ENCODE measurements at regions not wholly inside any gene's neighbourhood (a gene's known extent, or its start where the extent isn't known, plus 50 kb on each side); places are given as distances from the start of the nearest gene placed in this dataset.

DNA sequence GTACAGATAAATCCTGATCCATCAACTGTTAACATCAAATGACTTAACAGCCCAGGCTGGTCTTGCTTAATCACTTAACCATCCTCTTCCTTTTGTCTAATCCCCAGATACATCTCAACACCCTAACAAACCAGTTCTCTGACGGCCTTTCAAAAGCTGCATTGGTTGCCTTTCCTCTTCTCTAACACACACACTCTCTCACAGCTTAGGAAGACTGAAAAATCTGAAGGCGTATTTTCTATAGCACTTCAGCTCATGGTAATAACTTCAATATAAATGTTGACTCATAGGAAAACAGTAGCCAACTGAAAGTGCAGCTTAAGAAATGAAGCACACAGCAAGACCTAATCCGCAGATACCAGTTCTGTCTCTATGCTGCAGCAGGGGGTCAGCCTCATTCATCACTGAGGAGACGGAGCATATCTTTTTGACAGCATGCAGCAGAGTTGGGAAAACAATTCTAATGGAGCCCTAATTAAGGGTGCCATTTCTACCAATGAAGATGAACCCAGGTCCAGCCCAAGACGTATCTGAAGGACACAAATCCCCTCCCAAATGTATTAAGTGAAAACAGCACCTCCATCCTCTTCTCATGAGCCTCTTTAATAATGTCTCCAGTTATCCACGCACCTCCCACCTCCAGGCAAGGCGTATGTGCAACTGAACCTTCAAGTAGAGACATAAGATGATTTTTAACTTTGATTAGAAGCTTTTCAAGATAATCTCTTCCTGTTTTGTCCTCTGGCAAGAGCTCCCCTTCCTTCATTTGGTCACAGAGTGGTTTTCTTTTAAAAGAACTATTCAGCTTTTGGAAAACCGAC, 211.7 kb upstream of the NFE2L3 start (continued):
- TF ChIP-seq, protein P1, sequence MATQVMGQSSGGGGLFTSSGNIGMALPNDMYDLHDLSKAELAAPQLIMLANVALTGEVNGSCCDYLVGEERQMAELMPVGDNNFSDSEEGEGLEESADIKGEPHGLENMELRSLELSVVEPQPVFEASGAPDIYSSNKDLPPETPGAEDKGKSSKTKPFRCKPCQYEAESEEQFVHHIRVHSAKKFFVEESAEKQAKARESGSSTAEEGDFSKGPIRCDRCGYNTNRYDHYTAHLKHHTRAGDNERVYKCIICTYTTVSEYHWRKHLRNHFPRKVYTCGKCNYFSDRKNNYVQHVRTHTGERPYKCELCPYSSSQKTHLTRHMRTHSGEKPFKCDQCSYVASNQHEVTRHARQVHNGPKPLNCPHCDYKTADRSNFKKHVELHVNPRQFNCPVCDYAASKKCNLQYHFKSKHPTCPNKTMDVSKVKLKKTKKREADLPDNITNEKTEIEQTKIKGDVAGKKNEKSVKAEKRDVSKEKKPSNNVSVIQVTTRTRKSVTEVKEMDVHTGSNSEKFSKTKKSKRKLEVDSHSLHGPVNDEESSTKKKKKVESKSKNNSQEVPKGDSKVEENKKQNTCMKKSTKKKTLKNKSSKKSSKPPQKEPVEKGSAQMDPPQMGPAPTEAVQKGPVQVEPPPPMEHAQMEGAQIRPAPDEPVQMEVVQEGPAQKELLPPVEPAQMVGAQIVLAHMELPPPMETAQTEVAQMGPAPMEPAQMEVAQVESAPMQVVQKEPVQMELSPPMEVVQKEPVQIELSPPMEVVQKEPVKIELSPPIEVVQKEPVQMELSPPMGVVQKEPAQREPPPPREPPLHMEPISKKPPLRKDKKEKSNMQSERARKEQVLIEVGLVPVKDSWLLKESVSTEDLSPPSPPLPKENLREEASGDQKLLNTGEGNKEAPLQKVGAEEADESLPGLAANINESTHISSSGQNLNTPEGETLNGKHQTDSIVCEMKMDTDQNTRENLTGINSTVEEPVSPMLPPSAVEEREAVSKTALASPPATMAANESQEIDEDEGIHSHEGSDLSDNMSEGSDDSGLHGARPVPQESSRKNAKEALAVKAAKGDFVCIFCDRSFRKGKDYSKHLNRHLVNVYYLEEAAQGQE (IDR thresholded peaks at IDR 0.05; ENCODE audit: low read depth) = no peak
- TF ChIP-seq ZNF274 (IDR thresholded peaks at IDR 0.05; ENCODE audit: low read depth, low read length) (no peak), ELF1 (IDR thresholded peaks at IDR 0.05; ENCODE audit: borderline replicate concordance, low read depth) (no peak), POLR2AphosphoS5 (IDR thresholded peaks at IDR 0.05; ENCODE audit: low read depth, low read length) (no peak), SRF (IDR thresholded peaks at IDR 0.05; ENCODE audit: low read depth) (no peak), CEBPB (IDR thresholded peaks at IDR 0.05; ENCODE audit: low read depth) (no peak)

DNA sequence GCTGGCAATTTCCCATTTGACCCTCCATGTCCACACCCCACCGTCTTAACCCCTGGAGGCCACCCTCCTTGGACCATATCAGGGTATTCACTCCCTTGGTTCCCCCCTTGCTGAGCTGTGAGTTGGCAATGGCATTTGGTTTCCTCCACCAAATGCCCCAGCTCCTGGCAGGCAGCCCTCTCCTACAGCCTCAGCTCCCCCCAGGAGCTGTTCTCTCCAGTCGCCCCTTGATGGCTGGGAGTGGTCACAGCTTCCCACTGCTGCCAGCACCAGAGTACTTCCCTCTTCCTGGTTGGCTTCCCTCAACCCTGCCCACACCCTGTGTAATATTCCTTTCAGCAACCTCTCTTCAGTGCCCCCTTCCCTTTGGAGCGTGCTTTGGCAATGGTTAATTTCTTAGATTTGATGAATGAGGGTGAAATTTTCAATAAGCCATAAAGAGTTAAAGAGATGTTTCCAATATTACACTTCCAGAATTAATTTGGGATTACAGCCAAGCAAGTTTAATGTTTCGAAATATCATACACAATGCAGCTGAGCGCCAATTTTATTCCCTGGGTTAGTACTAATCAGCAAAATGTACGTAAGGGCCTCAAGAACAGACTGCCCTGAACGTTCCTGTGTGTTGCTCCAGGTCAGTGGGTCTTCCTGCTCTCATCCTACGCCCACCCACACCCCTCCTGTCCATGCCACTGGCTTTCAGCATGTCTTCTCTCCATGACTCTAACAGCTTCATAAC, 207.1 kb upstream of the NFE2L3 start:
- H3K9me2 ChIP-seq (ENCODE audit: insufficient read depth) = no peaks in the 10 kb centered on the region
- ATAC-seq = no peak
- ChIA-PET CTCF (no interaction called here), RAD21 (ENCODE audit: low non-redundant PET in 1 of 2, low total read pairs in 2 of 2, uncharacterized antibody in 2 of 2, unreplicated experiment in 2 of 2) (interaction anchor here in 1 of 2 experiments (0.6 kb wide), 1 partner anchor 123 kb away, joined by 3 read pairs; no protein-coding TSS in a partner anchor), POLR2A (no interaction called here)
- H3K4me2 ChIP-seq (ENCODE audit: low read length) = no peak overlapping the region
- H3K4me3 ChIP-seq (replicated peaks in 1 of 2; ENCODE audit: low read depth in 1 of 2, low read length in 2 of 2) = no peak overlapping the region
- BruUV-seq (replicated peaks) = no TSS peak
- intact Hi-C loops (cut with micrococcal nuclease) = no loop called here
- no peaks in the 10 kb centered on the region for H4K20me1 ChIP-seq (ENCODE audit: insufficient read depth)
- DNase-seq (ENCODE audit: low read depth, low spot score) = no peak
- peaks cover 0 to 11% of the 10 kb centered on the region in 2 experiments; a peak in 3 of 4 replicates for H3K4me1 ChIP-seq (ENCODE audit: control insufficient read depth in 1 of 2, insufficient read depth in 2 of 2, low read length in 2 of 2)
- no peaks in the 10 kb centered on the region for H3K27me3 ChIP-seq (ENCODE audit: insufficient read depth, low read length)
- H3K9ac ChIP-seq (ENCODE audit: low read length) = no peak overlapping the region
- H3K36me3 ChIP-seq (ENCODE audit: control insufficient read depth in 1 of 2, insufficient read depth in 2 of 2, low read length in 2 of 2) = no peaks in the 10 kb centered on the region
- H3K79me2 ChIP-seq (ENCODE audit: insufficient read depth, low read length) = no peaks in the 10 kb centered on the region
- H3K27ac ChIP-seq (ENCODE audit: low read depth, low read length) = no peak overlapping the region
- no peaks in the 10 kb centered on the region for H3K9me3 ChIP-seq (ENCODE audit: control insufficient read depth in 1 of 2, insufficient read depth in 1 of 2, low read depth in 1 of 2, low read length in 2 of 2)
- H2AFZ ChIP-seq (ENCODE audit: low read depth, low read length, poor library complexity, severe bottlenecking) = no peak overlapping the region
- TF ChIP-seq RAD21 (IDR thresholded peaks at IDR 0.05; ENCODE audit: low read depth) (no peak), ZNF274 (IDR thresholded peaks at IDR 0.05; ENCODE audit: low read depth, low read length) (no peak), POLR2A (IDR thresholded peaks at IDR 0.05; ENCODE audit: borderline replicate concordance, extremely low read depth, insufficient read depth, insufficient read length) (no peak), SRF (IDR thresholded peaks at IDR 0.05; ENCODE audit: low read depth) (no peak), FOSL1 (IDR thresholded peaks at IDR 0.05; ENCODE audit: low read depth) (no peak), EGR1 (IDR thresholded peaks at IDR 0.05; ENCODE audit: low read depth) (no peak), EZH2 (IDR thresholded peaks at IDR 0.05) (no peak), SP1 (IDR thresholded peaks at IDR 0.05; ENCODE audit: low read depth) (no peak), EZH2phosphoT487 (IDR thresholded peaks at IDR 0.05; ENCODE audit: borderline replicate concordance) (no peak), ELF1 (IDR thresholded peaks at IDR 0.05; ENCODE audit: borderline replicate concordance, low read depth) (no peak), CEBPB (IDR thresholded peaks at IDR 0.05; ENCODE audit: low read depth) (no peak), TCF7L2 (IDR thresholded peaks at IDR 0.05; ENCODE audit: borderline replicate concordance, extremely low read depth, insufficient read depth, insufficient read length) (no peak), SIN3A (IDR thresholded peaks at IDR 0.05; ENCODE audit: low read depth) (no peak), ZFX (IDR thresholded peaks at IDR 0.05) (no peak)
- TF ChIP-seq, protein P2, sequence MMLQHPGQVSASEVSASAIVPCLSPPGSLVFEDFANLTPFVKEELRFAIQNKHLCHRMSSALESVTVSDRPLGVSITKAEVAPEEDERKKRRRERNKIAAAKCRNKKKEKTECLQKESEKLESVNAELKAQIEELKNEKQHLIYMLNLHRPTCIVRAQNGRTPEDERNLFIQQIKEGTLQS (IDR thresholded peaks at IDR 0.05) = no peak
- TF ChIP-seq, protein P3, sequence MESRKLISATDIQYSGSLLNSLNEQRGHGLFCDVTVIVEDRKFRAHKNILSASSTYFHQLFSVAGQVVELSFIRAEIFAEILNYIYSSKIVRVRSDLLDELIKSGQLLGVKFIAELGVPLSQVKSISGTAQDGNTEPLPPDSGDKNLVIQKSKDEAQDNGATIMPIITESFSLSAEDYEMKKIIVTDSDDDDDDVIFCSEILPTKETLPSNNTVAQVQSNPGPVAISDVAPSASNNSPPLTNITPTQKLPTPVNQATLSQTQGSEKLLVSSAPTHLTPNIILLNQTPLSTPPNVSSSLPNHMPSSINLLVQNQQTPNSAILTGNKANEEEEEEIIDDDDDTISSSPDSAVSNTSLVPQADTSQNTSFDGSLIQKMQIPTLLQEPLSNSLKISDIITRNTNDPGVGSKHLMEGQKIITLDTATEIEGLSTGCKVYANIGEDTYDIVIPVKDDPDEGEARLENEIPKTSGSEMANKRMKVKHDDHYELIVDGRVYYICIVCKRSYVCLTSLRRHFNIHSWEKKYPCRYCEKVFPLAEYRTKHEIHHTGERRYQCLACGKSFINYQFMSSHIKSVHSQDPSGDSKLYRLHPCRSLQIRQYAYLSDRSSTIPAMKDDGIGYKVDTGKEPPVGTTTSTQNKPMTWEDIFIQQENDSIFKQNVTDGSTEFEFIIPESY (IDR thresholded peaks at IDR 0.05; ENCODE audit: extremely low read depth, insufficient replicate concordance, low read length) = no peak

Measured in HCT116 (cell line).